GM21360 (cell line): ENCODE measurements at regions not wholly inside any gene's neighbourhood (a gene's known extent, or its start where the extent isn't known, plus 50 kb on each side); places are given as distances from the start of the nearest gene placed in this dataset.
"Not testable (repeated sequence)": the region's sequence is repeated elsewhere in the genome, so short reads cannot be mapped to it uniquely, and the experiment has no call there.

ENCODE experiments used
- ATAC-seq: cut with Tn5 transposase; IDR thresholded peaks from one replicate; pipeline ENCODE4 v1.9.1; 2021; ENCODE audit warnings: mild to moderate bottlenecking, moderate library complexity; ENCODE audit not compliant: unreplicated experiment

GRCh38 chr3:25844891-25845290, 55.0 kb downstream of the OXSM start:
- no peak for ATAC-seq

DNA sequence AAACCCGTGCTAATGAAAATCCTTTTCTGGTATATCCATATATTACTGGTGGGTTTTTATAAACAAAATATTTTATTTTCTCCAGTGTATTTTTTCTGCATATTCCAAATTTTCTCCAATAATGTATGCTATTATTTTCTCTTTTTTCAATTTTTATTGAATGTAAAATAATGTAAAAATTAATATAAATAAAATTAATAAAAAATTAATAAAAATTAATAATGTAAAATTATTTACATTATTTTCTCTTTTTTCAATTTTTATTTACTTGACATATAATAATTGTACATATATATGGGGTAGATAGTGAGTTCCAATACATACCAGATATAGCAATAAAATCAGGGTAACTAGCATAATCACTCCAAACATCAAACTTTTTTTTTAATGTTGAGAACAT, 56.4 kb downstream of the OXSM start:
- ATAC-seq: no peak

DNA sequence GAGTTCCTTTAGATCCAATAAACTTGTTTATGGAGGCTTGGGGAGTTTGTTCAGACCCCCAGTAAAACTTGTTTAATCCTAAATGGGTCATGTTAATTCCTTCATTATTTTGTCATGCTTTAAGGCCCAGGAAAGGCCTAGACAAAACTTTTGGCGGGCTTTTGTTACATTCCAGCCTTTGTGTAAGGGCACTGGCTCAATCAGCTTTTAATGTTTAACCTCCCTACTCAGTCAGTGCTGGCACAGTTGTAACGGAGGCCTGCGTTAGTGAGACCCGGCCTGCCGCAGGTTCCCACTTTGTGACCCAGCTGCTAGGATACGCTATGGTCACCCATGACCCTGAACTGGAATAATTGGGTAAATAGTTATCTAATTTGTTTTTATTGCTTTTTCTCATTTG, 59.2 kb downstream of the OXSM start:
- ATAC-seq: no peak

DNA sequence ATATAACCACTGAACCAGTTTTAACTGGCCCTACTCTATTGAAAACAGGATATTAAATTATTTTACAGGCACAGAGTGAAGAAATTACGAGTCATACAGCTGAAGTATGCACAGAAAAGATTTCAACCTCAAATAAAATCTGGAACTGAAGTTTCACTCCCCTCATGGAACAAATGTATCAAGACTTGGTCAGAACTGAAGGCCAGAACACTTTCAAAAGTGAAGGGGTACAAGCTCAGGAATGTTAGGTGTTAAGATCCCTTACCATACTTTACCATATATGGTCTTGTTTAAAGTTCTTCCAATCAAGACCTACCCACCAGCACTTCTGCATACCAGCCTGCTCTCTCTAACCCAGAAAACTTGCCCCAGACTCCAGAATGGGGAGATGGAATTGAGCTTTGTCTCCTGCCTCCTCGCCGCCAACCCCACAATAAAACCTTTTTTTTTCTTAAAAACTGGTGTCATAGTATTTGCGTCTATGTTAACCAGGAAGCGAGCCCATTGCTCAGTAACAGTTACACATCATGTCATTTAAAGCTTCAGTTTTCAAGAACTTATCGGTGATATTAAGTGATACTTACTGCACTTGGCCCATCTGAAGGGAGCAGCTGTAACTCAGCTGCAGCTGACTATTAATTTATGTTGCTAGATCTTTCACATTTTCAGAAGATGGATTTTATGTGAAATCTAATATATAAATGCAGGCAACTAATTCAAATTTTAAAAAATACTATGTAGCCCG, 59.9 kb downstream of the OXSM start:
- ATAC-seq: no peak

DNA sequence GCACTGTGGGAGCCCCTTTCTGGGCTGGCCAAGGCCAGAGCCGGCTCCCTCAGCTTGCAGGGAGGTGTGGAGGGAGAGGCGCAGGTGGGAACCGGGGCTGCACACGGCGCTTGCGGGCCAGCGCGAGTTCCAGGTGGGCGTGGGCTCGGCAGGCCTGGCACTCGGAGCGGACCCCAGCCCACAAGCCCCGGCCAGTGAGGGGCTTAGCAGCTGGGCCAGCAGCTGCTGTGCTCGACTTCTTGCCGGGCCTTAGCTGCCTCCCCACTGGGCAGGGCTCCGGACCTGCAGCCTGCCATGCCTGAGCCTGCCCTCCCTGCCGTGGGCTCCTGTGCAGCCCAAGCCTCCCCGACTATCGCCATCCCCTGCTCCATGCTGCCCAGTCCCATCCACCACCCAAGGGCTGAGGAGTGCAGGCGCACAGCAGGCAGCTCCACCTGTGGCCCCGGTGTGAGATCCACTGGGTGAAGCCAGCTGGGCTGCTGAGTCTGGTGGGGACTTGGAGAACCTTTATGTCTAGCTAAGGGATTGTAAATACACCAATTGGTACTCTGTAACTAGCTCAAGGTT, 61.9 kb downstream of the OXSM start:
- not testable (repeated sequence) for ATAC-seq

DNA sequence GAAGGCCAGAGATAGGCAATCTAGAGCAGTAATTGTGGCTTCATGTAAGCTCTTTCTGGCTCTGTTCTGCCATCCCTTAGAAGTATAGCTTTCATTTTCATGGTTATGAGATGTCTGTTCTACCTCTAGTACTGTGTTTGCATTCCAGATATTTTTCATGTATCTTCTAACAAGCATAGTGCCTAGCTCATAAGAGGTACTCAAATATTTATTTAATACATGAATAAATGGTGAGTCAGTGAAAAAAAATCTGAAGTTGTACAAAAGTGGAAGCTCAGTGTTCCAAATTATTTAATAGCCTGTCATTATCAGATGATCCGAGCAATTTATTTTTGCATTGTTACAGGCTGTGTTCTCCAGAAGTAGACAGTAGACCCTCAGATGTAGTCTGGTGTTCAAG, 64.3 kb downstream of the OXSM start:
- ATAC-seq: no peak

- no peak for ATAC-seq
Observed at GRCh38 chr3:25854635-25855034, 64.7 kb downstream of the OXSM start.

DNA sequence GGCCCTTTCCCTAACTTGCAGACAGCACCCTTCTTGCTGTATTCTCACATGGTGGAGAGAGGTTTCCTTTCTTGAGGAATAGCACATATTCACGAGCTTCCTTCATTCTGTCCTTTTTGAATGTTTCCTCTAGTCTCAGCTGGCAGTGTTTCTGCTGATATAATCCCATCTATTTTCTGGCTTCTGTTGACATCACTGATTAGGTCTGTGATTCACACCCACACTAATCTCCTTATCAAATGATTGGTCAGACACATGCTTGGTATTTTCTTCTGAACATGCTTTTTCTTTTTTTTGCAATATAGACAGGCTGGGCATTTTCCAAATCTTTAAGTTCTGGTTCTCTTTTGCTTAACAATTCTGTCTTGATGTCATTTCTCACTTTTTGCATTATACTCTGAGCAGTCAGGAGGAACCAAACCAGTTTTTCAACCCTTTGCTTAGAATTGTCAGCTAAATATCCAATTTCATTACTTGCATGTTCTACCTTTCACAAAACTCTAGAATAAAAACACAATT, 65.4 kb downstream of the OXSM start:
- ATAC-seq: no peak

DNA sequence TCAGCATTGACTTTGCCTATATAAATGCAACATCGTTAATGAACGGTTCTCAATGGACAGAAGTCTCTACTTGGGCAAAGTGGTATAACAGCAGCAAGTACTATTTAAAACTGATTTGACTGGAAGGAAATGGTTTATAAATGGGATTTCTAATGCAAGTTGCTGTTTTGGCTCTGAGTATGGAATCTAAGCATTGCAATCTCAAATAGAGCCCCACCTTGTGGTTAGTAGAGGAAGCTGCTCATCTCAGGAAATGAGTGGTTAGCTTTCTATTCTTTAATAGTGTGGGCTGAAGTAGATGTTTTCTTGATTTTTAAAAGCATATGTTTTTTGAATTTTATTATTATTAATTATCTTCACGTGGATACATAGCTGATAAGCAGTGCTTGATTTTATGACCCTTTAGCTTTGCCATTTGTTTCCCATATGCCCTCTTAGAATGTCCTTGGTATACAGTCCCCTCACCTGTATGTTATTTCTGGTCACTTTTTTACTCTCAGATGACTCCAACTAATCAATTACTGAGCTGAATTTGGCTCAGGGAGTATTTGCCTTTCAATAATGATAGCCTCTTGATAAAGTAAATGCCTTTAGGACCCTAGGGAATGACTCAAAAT, 67.1 kb downstream of the OXSM start:
- peak; percentile 95 for ATAC-seq

GRCh38 chr3:25861566-25861965, 71.7 kb downstream of the OXSM start:
- no peak for ATAC-seq

- peak; percentile 53 for ATAC-seq
Observed at GRCh38 chr3:25863011-25863415, 73.1 kb downstream of the OXSM start.

GRCh38 chr3:25863416-25863959, 73.6 kb downstream of the OXSM start:
- peak; percentile 48 for ATAC-seq

GRCh38 chr3:25870452-25870851, 80.6 kb downstream of the OXSM start:
- ATAC-seq: no peak

- ATAC-seq: peak; percentile 97
Observed at GRCh38 chr3:25872200-25872877, 82.4 kb downstream of the OXSM start.

DNA sequence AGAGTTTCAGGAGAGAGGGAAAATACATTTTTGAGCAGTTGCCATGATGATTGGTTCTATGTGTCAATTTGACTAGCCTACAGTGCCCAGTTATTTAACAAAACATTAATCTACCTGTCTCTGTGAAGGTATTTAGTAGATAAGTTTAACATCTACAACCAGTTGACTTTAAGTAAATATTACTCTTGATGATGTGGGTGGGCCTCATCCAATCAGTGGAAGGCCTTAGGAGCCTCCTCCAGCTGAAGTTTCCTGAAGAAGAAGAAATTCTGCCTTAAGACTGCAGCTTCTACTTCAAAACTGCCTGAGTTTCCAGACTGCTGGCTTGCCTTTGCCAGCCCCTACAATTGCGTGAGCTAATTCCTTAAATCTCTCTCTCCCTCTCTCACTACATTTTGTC, 93.6 kb downstream of the OXSM start:
- no peak for ATAC-seq

GRCh38 chr3:25884981-25885380, 95.1 kb downstream of the OXSM start:
- no peak for ATAC-seq

DNA sequence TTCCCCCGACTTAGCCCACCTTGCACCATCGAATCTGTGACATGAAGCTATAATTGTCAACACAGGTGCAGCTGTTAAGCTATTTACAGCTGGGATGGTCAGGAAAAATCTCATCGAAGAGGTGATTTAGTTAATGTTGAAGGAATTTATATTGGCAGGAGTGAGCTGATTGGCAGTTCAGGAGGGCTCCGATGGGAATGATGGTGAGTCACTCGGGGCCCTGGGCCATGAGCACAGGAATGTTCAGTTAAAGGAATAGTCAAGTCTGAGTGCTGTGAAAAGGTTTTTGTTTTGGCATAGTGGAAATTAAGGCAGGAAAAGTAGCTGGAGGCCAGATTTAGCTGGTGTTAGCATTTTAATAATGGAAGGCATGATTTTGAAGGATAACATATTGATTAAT, 95.7 kb downstream of the OXSM start:
- ATAC-seq: no peak

- ATAC-seq: no peak
Observed at GRCh38 chr3:25887907-25888306, 98.0 kb downstream of the OXSM start.

- no peak for ATAC-seq
Observed at GRCh38 chr3:25888892-25889524, 99.1 kb downstream of the OXSM start.

DNA sequence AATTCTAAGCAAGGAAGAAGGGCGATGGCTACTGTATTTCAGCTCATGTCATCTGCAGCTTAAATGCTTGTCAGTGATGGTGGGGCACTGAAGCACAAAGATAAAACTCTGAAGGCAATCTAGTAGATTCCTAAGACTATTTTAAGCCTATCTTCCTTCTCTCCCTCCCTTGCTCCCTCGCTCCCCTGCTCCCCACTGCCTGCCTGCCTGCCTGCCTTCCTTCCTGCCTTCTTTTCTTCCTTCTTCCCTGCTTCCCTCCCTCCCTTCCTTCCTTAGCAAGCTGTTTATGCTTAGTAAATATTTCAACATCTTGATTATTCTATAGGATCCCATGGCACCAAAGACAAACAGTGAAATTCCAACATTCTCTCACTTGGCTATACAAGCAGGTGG, 99.6 kb downstream of the OXSM start:
- ATAC-seq: no peak

GRCh38 chr3:25894101-25894500, 104.2 kb downstream of the OXSM start:
- no peak for ATAC-seq
